LNCAP (cell line): ENCODE measurements at regions not wholly inside any gene's neighbourhood (a gene's known extent, or its start where the extent isn't known, plus 50 kb on each side); places are given as distances from the start of the nearest gene placed in this dataset.

Source experiments
- CTCF ChIP-seq: fragments of 450-650 bp; IDR thresholded peaks from 2 replicates; pipeline ENCODE4 v1.5.1; 2017; ENCODE audit warnings: mild to moderate bottlenecking

GRCh38 chr15:77944002-77944867 is 133.3 kb downstream of the TBC1D2B start:
- no peak for TF ChIP-seq CTCF

- no peak for TF ChIP-seq CTCF
These were observed 134.8 kb downstream of the TBC1D2B start for GRCh38 chr15:77942611-77943211.

GRCh38 chr15:77940381-77940947 is 137.0 kb downstream of the TBC1D2B start:
- TF ChIP-seq CTCF = no peak

- no peak for TF ChIP-seq CTCF
These were observed 137.7 kb downstream of the TBC1D2B start for GRCh38 chr15:77939851-77940250.

GRCh38 chr15:77921664-77922063 is 155.8 kb downstream of the TBC1D2B start:
- TF ChIP-seq CTCF = no peak

- no peak for TF ChIP-seq CTCF
These were observed 162.1 kb downstream of the TBC1D2B start for GRCh38 chr15:77915261-77915960.
